C4-2B (cell line): ENCODE measurements at regions not wholly inside any gene's neighbourhood (a gene's known extent, or its start where the extent isn't known, plus 50 kb on each side); places are given as distances from the start of the nearest gene placed in this dataset.

ENCODE experiments used
- H3K27ac ChIP-seq: fragments of 450-650 bp; 2 replicates; pipeline ENCODE4 v1.5.1; 2017
- CTCF ChIP-seq: fragments of 450-650 bp; conservative IDR thresholded peaks from 2 replicates; pipeline ENCODE4 v1.5.1; 2017; ENCODE audit warnings: mild to moderate bottlenecking
- ZFX ChIP-seq: fragments of 450-650 bp; IDR thresholded peaks from 2 replicates; pipeline ENCODE4 v1.6.1; 2017

- no peak for TF ChIP-seq CTCF
- no peak overlapping the region for H3K27ac ChIP-seq
These were observed 144.8 kb upstream of the RBPJ start for GRCh38 chr4:26175905-26176470.

GRCh38 chr4:26176598-26177149, 144.1 kb upstream of the RBPJ start:
- TF ChIP-seq ZFX, result no peak
- no peak for TF ChIP-seq CTCF
- H3K27ac ChIP-seq, result no peak overlapping the region

- no peak for TF ChIP-seq CTCF
- no peak for TF ChIP-seq ZFX
- H3K27ac ChIP-seq, result no peak overlapping the region
These were observed 142.0 kb upstream of the RBPJ start for GRCh38 chr4:26178854-26179253.

GRCh38 chr4:26179316-26179760, 141.5 kb upstream of the RBPJ start:
- TF ChIP-seq ZFX (no peak), CTCF (no peak)

GRCh38 chr4:26181616-26182015, 139.2 kb upstream of the RBPJ start:
- TF ChIP-seq CTCF (no peak), ZFX (no peak)
- H3K27ac ChIP-seq, result no peak overlapping the region

More at GRCh38 chr4:26179316-26179760, 141.5 kb upstream of the RBPJ start:
- no peak overlapping the region for H3K27ac ChIP-seq

- TF ChIP-seq ZFX (no peak), CTCF (no peak)
- no peak overlapping the region for H3K27ac ChIP-seq
These were observed 137.8 kb upstream of the RBPJ start for GRCh38 chr4:26183017-26183416.

GRCh38 chr4:26185436-26185835, 135.4 kb upstream of the RBPJ start:
- no peak overlapping the region for H3K27ac ChIP-seq
- TF ChIP-seq ZFX, result no peak
- no peak for TF ChIP-seq CTCF
